ENCODE measurements at regions not wholly inside any gene's neighbourhood (a gene's known extent, or its start where the extent isn't known, plus 50 kb on each side); places are given as distances from the start of the nearest gene placed in this dataset.

DNA sequence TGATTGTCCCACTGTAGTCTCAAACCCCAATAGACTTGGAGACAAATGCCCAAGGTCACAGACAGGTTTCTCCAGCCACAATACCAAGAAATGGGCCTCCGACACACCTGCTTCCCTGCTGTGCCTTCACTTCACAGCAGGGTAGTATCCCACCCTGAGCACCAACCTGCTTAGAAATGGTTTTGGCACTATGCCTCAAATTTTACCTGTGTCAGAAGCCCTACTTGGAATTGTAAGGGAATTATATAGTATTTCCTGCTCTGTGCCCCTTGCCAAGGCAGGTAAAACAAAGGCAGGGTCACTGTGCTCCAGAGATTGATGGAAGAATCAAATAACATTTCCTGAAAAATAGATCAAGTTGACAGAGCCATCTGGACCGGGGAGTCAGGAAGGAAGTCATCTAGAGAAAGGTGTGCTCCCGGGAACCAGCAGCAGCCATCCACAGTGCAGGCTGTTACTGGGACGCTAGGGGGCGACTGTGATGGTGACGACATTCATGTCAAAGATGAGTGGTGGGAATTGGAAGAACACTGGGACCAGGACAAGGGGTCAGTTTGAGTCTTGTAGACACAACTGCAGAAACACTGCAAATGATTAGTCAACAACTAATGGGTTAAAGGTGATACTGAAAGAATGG, 117.8 kb upstream of the AKR1E2 start:
- Mint-ChIP-seq H3K27me3 (ENCODE audit: low read depth) (no peaks in the 10 kb centered on the region), H3K27ac (no peak overlapping the region), H3K4me1 (no peaks in the 10 kb centered on the region), H3K4me3 (no peak overlapping the region), H3K9me3 (peaks cover 3% of the 10 kb centered on the region; the same call in 1 of the 2 replicates), H3K36me3 (no peaks in the 10 kb centered on the region)
- ATAC-seq: peak; percentile 97
- TF ChIP-seq JAZF1 (CRISPR knock-in tag; IDR thresholded peaks at IDR 0.05) (no peak), CTCF (IDR thresholded peaks at IDR 0.05) (peak; percentile 71), PREB (CRISPR knock-in tag; IDR thresholded peaks at IDR 0.05; ENCODE audit: borderline replicate concordance) (no peak)
- ChIA-PET POLR2A (no interaction called here), CTCF (no interaction called here)
- peak; percentile 82 for DNase-seq (ENCODE audit: low spot score)

DNA sequence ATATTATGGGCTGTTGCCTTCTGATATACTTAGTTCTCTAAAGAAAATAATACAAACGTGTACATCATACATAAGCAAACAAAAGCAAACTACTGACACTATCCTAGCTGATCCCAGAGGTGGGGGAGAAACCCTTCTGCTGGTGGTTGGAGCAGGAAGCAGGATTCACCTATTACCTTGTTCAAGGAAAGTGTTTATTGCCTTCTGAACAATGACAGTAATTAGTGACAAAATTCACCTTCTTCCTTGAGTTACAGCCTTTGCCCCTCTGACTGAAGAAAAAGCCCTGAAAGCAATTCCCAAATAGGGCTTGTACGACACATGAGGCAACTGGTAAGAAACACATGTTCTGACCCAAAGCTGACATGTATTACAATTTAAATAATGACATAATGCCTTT, 118.8 kb upstream of the AKR1E2 start:
- Mint-ChIP-seq H3K27me3 (ENCODE audit: low read depth) (no peaks in the 10 kb centered on the region), H3K4me3 (no peak overlapping the region), H3K9me3 (peaks cover 3% of the 10 kb centered on the region; the same call in 1 of the 2 replicates), H3K36me3 (no peaks in the 10 kb centered on the region), H3K27ac (no peak overlapping the region), H3K4me1 (no peaks in the 10 kb centered on the region)
- no peak for DNase-seq (ENCODE audit: low spot score)
- TF ChIP-seq, protein P1, sequence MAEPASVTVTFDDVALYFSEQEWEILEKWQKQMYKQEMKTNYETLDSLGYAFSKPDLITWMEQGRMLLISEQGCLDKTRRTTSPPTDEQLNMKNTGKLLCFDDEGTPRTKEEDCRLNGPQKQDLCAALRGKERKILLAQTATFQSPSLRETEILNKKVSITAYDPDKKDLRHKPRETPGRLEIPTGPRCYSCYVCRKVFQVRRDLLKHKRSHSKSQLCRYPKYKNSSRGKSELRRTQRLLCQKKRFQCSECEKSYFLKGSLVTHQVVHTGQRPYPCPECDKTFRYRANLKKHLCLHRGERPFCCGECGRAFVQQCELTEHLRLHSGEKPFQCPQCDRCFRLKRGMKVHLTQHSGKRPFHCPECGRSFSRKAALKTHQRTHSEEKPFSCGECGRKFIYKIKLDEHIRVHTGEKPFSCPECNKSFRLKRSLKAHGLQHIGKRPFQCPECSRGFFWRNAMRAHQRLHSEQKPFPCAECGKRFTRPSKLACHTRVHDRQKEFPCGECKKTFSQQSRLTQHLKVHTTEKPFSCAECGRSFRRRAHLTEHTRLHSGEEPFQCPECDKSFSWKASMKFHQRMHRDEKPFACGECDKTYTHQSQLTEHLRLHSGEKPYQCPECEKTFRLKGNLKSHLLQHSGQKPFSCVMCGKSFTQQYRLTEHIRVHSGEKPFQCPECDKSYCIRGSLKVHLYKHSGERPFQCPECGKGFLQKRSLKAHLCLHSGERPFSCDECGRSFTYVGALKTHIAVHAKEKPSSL (CRISPR knock-in tag; conservative IDR thresholded peaks at IDR 0.05): no peak
- TF ChIP-seq PRDM15 (CRISPR knock-in tag; IDR thresholded peaks at IDR 0.05) (no peak), NR2C2 (CRISPR knock-in tag; IDR thresholded peaks at IDR 0.05) (no peak), NR1H2 (CRISPR knock-in tag; IDR thresholded peaks at IDR 0.05) (no peak)
- CTCF ChIA-PET: interaction anchor here (0.7 kb wide), 1 partner anchor 27 kb away, joined by 3 read pairs; no protein-coding TSS in a partner anchor
- POLR2A ChIA-PET: no interaction called here
- ATAC-seq: no peak

DNA sequence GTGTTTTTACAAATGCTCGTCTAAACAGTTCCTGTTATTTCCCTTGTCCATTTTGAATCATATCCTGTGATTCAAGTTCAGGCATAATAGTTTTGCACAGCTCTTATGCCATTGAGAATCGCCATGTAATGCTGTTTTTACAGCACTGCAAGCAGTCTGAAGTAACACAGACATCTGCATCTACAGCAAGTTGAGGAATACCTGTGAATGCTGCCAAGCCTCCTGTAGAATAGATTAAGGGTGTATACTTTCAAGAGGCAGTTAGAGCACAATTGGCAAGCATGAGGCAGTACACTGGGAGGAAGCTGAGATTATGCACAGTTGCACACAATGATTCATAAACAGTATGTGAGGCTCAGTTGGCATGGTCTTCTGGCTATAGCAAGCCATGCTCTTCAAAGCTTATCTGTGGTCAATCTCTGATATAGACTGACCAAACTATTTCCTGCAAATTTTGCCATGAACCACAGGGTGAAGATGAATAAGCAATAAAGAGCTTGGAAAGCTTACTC, 121.9 kb upstream of the AKR1E2 start:
- ChIA-PET CTCF (interaction anchor here (0.7 kb wide), 1 partner anchor 81 kb away, joined by 3 read pairs; no protein-coding TSS in a partner anchor), POLR2A (no interaction called here)
- H3K4me3 Mint-ChIP-seq: no peak overlapping the region
- H3K27me3 Mint-ChIP-seq (ENCODE audit: low read depth): no peaks in the 10 kb centered on the region
- H3K27ac Mint-ChIP-seq: no peak overlapping the region
- ATAC-seq: no peak
- no peak for TF ChIP-seq SMAD3 (CRISPR knock-in tag; IDR thresholded peaks at IDR 0.05; ENCODE audit: borderline replicate concordance)
- H3K4me1 Mint-ChIP-seq: peaks cover 5% of the 10 kb centered on the region
- H3K9me3 Mint-ChIP-seq: peaks cover 3% of the 10 kb centered on the region; the same call in 1 of the 2 replicates
- no peak for DNase-seq (ENCODE audit: low spot score)
- H3K36me3 Mint-ChIP-seq: no peaks in the 10 kb centered on the region

GRCh38 chr10:4701016-4701415, 125.0 kb upstream of the AKR1E2 start:
- no peak overlapping the region for H3K4me3 Mint-ChIP-seq
- H3K27me3 Mint-ChIP-seq (ENCODE audit: low read depth): no peaks in the 10 kb centered on the region
- DNase-seq (ENCODE audit: low spot score) (no peak), ATAC-seq (no peak)
- ChIA-PET POLR2A (interaction anchor here (1.1 kb wide), 1 partner anchor 10 kb away, joined by 7 read pairs; no protein-coding TSS in a partner anchor), CTCF (no interaction called here)
- no peaks in the 10 kb centered on the region for H3K9me3 Mint-ChIP-seq
- H3K4me1 Mint-ChIP-seq: peaks cover 5% of the 10 kb centered on the region
- no peaks in the 10 kb centered on the region for H3K36me3 Mint-ChIP-seq
- no peak overlapping the region for H3K27ac Mint-ChIP-seq
- no peak for TF ChIP-seq MXD4 (CRISPR knock-in tag; IDR thresholded peaks at IDR 0.05; ENCODE audit: borderline replicate concordance)
- no peak for TF ChIP-seq JAZF1 (CRISPR knock-in tag; IDR thresholded peaks at IDR 0.05)
- TF ChIP-seq, protein P2, sequence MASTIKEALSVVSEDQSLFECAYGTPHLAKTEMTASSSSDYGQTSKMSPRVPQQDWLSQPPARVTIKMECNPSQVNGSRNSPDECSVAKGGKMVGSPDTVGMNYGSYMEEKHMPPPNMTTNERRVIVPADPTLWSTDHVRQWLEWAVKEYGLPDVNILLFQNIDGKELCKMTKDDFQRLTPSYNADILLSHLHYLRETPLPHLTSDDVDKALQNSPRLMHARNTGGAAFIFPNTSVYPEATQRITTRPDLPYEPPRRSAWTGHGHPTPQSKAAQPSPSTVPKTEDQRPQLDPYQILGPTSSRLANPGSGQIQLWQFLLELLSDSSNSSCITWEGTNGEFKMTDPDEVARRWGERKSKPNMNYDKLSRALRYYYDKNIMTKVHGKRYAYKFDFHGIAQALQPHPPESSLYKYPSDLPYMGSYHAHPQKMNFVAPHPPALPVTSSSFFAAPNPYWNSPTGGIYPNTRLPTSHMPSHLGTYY (CRISPR knock-in tag; IDR thresholded peaks at IDR 0.05): no peak
- no peak for TF ChIP-seq ZNF138 (CRISPR knock-in tag; conservative IDR thresholded peaks at IDR 0.05)
- no peak for TF ChIP-seq ZBTB43 (CRISPR knock-in tag; IDR thresholded peaks at IDR 0.05)
- no peak for TF ChIP-seq FOXJ3 (CRISPR knock-in tag; IDR thresholded peaks at IDR 0.05; ENCODE audit: borderline replicate concordance)
- TF ChIP-seq NFE2L1 (CRISPR knock-in tag; IDR thresholded peaks at IDR 0.05): no peak
